Nephron (organoid): ENCODE measurements at regions not wholly inside any gene's neighbourhood (a gene's known extent, or its start where the extent isn't known, plus 50 kb on each side); places are given as distances from the start of the nearest gene placed in this dataset.
"Not testable (repeated sequence)": the region's sequence is repeated elsewhere in the genome, so short reads cannot be mapped to it uniquely, and the experiment has no call there.

Experiments
- H3K27ac Mint-ChIP-seq, 3 experiments: 2 replicates each; pipeline ENCODE4 v1.8.0; 2020; ENCODE audit warnings: mixed read lengths in 3 of 3, mild to moderate bottlenecking in 2 of 3, moderate library complexity in 1 of 3
- H3K27me3 Mint-ChIP-seq: 2 replicates; pipeline ENCODE4 v1.8.0; 2021; ENCODE audit warnings: low read depth, mild to moderate bottlenecking, moderate library complexity, mixed read lengths
- H3K36me3 Mint-ChIP-seq: 2 replicates; pipeline ENCODE4 v1.8.0; 2020; ENCODE audit warnings: low read depth, mixed read lengths
- H3K4me1 Mint-ChIP-seq: 2 replicates; pipeline ENCODE4 v1.8.0; 2020; ENCODE audit warnings: mixed read lengths
- H3K4me3 Mint-ChIP-seq, 3 experiments: 2 replicates each; pipeline ENCODE4 v1.8.0; 2020; ENCODE audit warnings: mild to moderate bottlenecking in 3 of 3, mixed read lengths in 3 of 3, moderate library complexity in 2 of 3
- H3K9me3 Mint-ChIP-seq: 2 replicates; pipeline ENCODE4 v1.8.0; 2020; ENCODE audit warnings: mixed read lengths
- CTCF ChIP-seq, 3 experiments: fragments of 200-600 bp; sonication (generic); IDR thresholded peaks; one replicate each; pipeline ENCODE4 v1.5.0; 2021; ENCODE audit warnings: antibody characterized with exemption in 3 of 3; ENCODE audit not compliant: unreplicated experiment in 3 of 3

- Mint-ChIP-seq H3K4me3 (no peak overlapping the region), H3K9me3 (peaks cover 30% of the 10 kb centered on the region), H3K4me1 (no peaks in the 10 kb centered on the region), H3K27me3 (peaks cover 10% of the 10 kb centered on the region), H3K27ac (no peak overlapping the region), H3K36me3 (peaks cover 3% of the 10 kb centered on the region)
- no peak for TF ChIP-seq CTCF (IDR thresholded peaks at IDR 0.05; ENCODE audit: unreplicated experiment in 3 of 3)
These were observed 193.4 kb downstream of the BARX2 start for GRCh38 chr11:129569007-129569406.

GRCh38 chr11:129572667-129573066 lies 197.0 kb downstream of the BARX2 start:
- Mint-ChIP-seq H3K9me3 (peaks cover 34% of the 10 kb centered on the region), H3K27me3 (peaks cover 10% of the 10 kb centered on the region)
- not testable (repeated sequence) for H3K4me3 Mint-ChIP-seq, H3K36me3 Mint-ChIP-seq, H3K27ac Mint-ChIP-seq, H3K4me1 Mint-ChIP-seq

GRCh38 chr11:129573161-129573560 lies 197.5 kb downstream of the BARX2 start:
- H3K36me3 Mint-ChIP-seq: peaks cover 3% of the 10 kb centered on the region
- H3K27me3 Mint-ChIP-seq: peaks cover 10% of the 10 kb centered on the region
- no peak overlapping the region for H3K27ac Mint-ChIP-seq
- peaks cover 33% of the 10 kb centered on the region for H3K9me3 Mint-ChIP-seq
- no peak for TF ChIP-seq CTCF (IDR thresholded peaks at IDR 0.05; ENCODE audit: unreplicated experiment in 3 of 3)
- H3K4me1 Mint-ChIP-seq: no peaks in the 10 kb centered on the region
- no peak overlapping the region for H3K4me3 Mint-ChIP-seq

- H3K9me3 Mint-ChIP-seq: peaks cover 23% of the 10 kb centered on the region
- H3K4me3 Mint-ChIP-seq: no peak overlapping the region
- no peak for TF ChIP-seq CTCF (IDR thresholded peaks at IDR 0.05; ENCODE audit: unreplicated experiment in 3 of 3)
- H3K4me1 Mint-ChIP-seq: no peaks in the 10 kb centered on the region
- H3K36me3 Mint-ChIP-seq: no peaks in the 10 kb centered on the region
- no peak overlapping the region for H3K27ac Mint-ChIP-seq
- peaks cover 13% of the 10 kb centered on the region for H3K27me3 Mint-ChIP-seq
These were observed 198.8 kb downstream of the BARX2 start for GRCh38 chr11:129574431-129574830.

- H3K27me3 Mint-ChIP-seq: peaks cover 14% of the 10 kb centered on the region
- H3K4me1 Mint-ChIP-seq: no peaks in the 10 kb centered on the region
- no peak overlapping the region for H3K4me3 Mint-ChIP-seq
- H3K36me3 Mint-ChIP-seq: no peaks in the 10 kb centered on the region
- H3K27ac Mint-ChIP-seq: no peak overlapping the region
- TF ChIP-seq CTCF (IDR thresholded peaks at IDR 0.05; ENCODE audit: unreplicated experiment in 3 of 3): no peak
- peaks cover 8% of the 10 kb centered on the region for H3K9me3 Mint-ChIP-seq
These were observed 201.0 kb downstream of the BARX2 start for GRCh38 chr11:129576652-129577051.

GRCh38 chr11:129578006-129578405 lies 202.4 kb downstream of the BARX2 start:
- no peak overlapping the region for H3K4me3 Mint-ChIP-seq
- no peaks in the 10 kb centered on the region for H3K4me1 Mint-ChIP-seq
- TF ChIP-seq CTCF (IDR thresholded peaks at IDR 0.05; ENCODE audit: unreplicated experiment in 3 of 3): no peak
- H3K27me3 Mint-ChIP-seq: peaks cover 16% of the 10 kb centered on the region
- no peaks in the 10 kb centered on the region for H3K36me3 Mint-ChIP-seq
- peaks cover 8% of the 10 kb centered on the region for H3K9me3 Mint-ChIP-seq
- no peak overlapping the region for H3K27ac Mint-ChIP-seq
